ENCODE measurements at regions not wholly inside any gene's neighbourhood (a gene's known extent, or its start where the extent isn't known, plus 50 kb on each side); places are given as distances from the start of the nearest gene placed in this dataset.

GRCh38 chr3:150136242-150136641 is 165.5 kb upstream of the PFN2 start:
- Histone ChIP-seq H3K36me3 (ENCODE audit: insufficient read depth in 1 of 2, low read depth in 1 of 2) (no peaks in the 10 kb centered on the region), H3K4me1 (no peaks in the 10 kb centered on the region), H3K9me3 (no peaks in the 10 kb centered on the region), H3K27me3 (ENCODE audit: insufficient read depth in 3 of 3, low read length in 2 of 3) (no peaks in the 10 kb centered on the region), H3K4me3 (no peak overlapping the region), H3K27ac (no peak overlapping the region)
- no peak for TF ChIP-seq CTCF (IDR thresholded peaks at IDR 0.05)
- intact Hi-C loops (cut with DNase I): no loop called here
- ATAC-seq: no peak
- no peak for DNase-seq

- Histone ChIP-seq H3K27me3 (ENCODE audit: insufficient read depth in 3 of 3, low read length in 2 of 3) (no peaks in the 10 kb centered on the region), H3K9me3 (no peaks in the 10 kb centered on the region), H3K4me1 (no peaks in the 10 kb centered on the region), H3K4me3 (no peak overlapping the region), H3K36me3 (ENCODE audit: insufficient read depth in 1 of 2, low read depth in 1 of 2) (no peaks in the 10 kb centered on the region), H3K27ac (no peak overlapping the region)
- WGBS, 3 donors: 53 to 77% (median 58%) methylated on average over 1 of the region's 1 CpG
- intact Hi-C loops (cut with DNase I): no loop called here
- no peak for DNase-seq
- no peak for TF ChIP-seq CTCF (IDR thresholded peaks at IDR 0.05)
- ATAC-seq: peak in 1 of 4 donors; percentile 19
Measured at GRCh38 chr3:150135287-150135721, 164.6 kb upstream of the PFN2 start.

- intact Hi-C loops (cut with DNase I): no loop called here
- ATAC-seq: no peak
- Histone ChIP-seq H3K9me3 (no peaks in the 10 kb centered on the region), H3K27ac (no peak overlapping the region), H3K36me3 (ENCODE audit: insufficient read depth in 1 of 2, low read depth in 1 of 2) (no peaks in the 10 kb centered on the region), H3K27me3 (ENCODE audit: insufficient read depth in 3 of 3, low read length in 2 of 3) (no peaks in the 10 kb centered on the region), H3K4me3 (no peak overlapping the region), H3K4me1 (no peaks in the 10 kb centered on the region)
- DNase-seq: no peak
- 36 to 47% (median 37%) methylated on average over 2 of the region's 2 CpGs for WGBS, 3 donors
- no peak for TF ChIP-seq CTCF (IDR thresholded peaks at IDR 0.05)
Measured at GRCh38 chr3:150133293-150133692, 162.6 kb upstream of the PFN2 start.

- intact Hi-C loops (cut with DNase I): no loop called here
- peak in 1 of 4 donors; percentile 33 for ATAC-seq
Measured at GRCh38 chr3:150132101-150132749, 161.5 kb upstream of the PFN2 start.

More at GRCh38 chr3:150132101-150132749, 161.5 kb upstream of the PFN2 start:
- no peak for DNase-seq
- no peaks in the 10 kb centered on the region for H3K36me3 ChIP-seq (ENCODE audit: insufficient read depth in 1 of 2, low read depth in 1 of 2)
- no peaks in the 10 kb centered on the region for H3K4me1 ChIP-seq
- 74 to 77% (median 77%) methylated on average over 6 of the region's 6 CpGs for WGBS, 3 donors
- no peak for TF ChIP-seq CTCF (IDR thresholded peaks at IDR 0.05)
- no peak overlapping the region for H3K27ac ChIP-seq
- no peaks in the 10 kb centered on the region for H3K9me3 ChIP-seq
- H3K27me3 ChIP-seq (ENCODE audit: insufficient read depth in 3 of 3, low read length in 2 of 3): no peaks in the 10 kb centered on the region
- no peak overlapping the region for H3K4me3 ChIP-seq

Data from psoas muscle (tissue), 7 donors.